H9 (cell line): ENCODE measurements at regions not wholly inside any gene's neighbourhood (a gene's known extent, or its start where the extent isn't known, plus 50 kb on each side); places are given as distances from the start of the nearest gene placed in this dataset.

Experiments used
- DNase-seq: peaks from one replicate; pipeline ENCODE4 v3.0.0-alpha.2; 2017
- H2AFZ ChIP-seq: one replicate; pipeline ENCODE4 v1.6.1; 2013; ENCODE audit warnings: mild to moderate bottlenecking, low read length, control low read depth, moderate library complexity
- H2AK5ac ChIP-seq: 2 replicates; pipeline ENCODE4 v1.6.1; 2013; ENCODE audit warnings: low read length, control low read depth, mixed read lengths; ENCODE audit not compliant: insufficient read length
- H2BK120ac ChIP-seq: one replicate; pipeline ENCODE4 v1.6.1; 2013; ENCODE audit warnings: low read depth, mild to moderate bottlenecking, low read length, control low read depth, inconsistent platforms; ENCODE audit not compliant: poor library complexity, severe bottlenecking
- H2BK12ac ChIP-seq: 2 replicates; pipeline ENCODE4 v1.6.1; 2013; ENCODE audit warnings: low read length, control low read depth, mixed read lengths, low read depth; ENCODE audit not compliant: insufficient read length
- H2BK15ac ChIP-seq: 2 replicates; pipeline ENCODE4 v1.6.1; 2013; ENCODE audit warnings: low read depth, low read length, control low read depth
- H2BK20ac ChIP-seq: one replicate; pipeline ENCODE4 v1.6.1; 2013; ENCODE audit warnings: low read depth, mild to moderate bottlenecking, low read length, control low read depth, inconsistent platforms; ENCODE audit not compliant: poor library complexity, severe bottlenecking
- H2BK5ac ChIP-seq: 2 replicates; pipeline ENCODE4 v1.6.1; 2013; ENCODE audit warnings: low read length, control low read depth, mixed read lengths; ENCODE audit not compliant: insufficient read length
- H3K14ac ChIP-seq: 2 replicates; pipeline ENCODE4 v1.6.1; 2013; ENCODE audit warnings: low read length, control low read depth; ENCODE audit not compliant: insufficient read depth
- H3K18ac ChIP-seq: 2 replicates; pipeline ENCODE4 v1.6.1; 2013; ENCODE audit warnings: low read depth, mild to moderate bottlenecking, mixed read lengths, low read length, control low read depth; ENCODE audit not compliant: insufficient read length
- H3K23ac ChIP-seq: 2 replicates; pipeline ENCODE4 v1.6.1; 2013; ENCODE audit warnings: low read length, control low read depth, mixed read lengths, low read depth; ENCODE audit not compliant: insufficient read length
- H3K23me2 ChIP-seq: 2 replicates; pipeline ENCODE4 v1.6.1; 2013; ENCODE audit warnings: low read depth, mild to moderate bottlenecking, mixed read lengths, low read length, control low read depth; ENCODE audit not compliant: insufficient read length, poor library complexity, severe bottlenecking
- H3K27ac ChIP-seq: 2 replicates; pipeline ENCODE4 v1.5.1; 2013; ENCODE audit warnings: low read length, control low read depth, mixed read lengths, low read depth; ENCODE audit not compliant: insufficient read length
- H3K27me3 ChIP-seq: 2 replicates; pipeline ENCODE4 v1.6.1; 2013; ENCODE audit warnings: low read length, control low read depth, inconsistent platforms; ENCODE audit not compliant: insufficient read depth
- H3K4ac ChIP-seq: 2 replicates; pipeline ENCODE4 v1.6.1; 2013; ENCODE audit warnings: low read depth, mild to moderate bottlenecking, control low read depth, inconsistent platforms, low read length, moderate library complexity
- H3K4me1 ChIP-seq: 2 replicates; pipeline ENCODE4 v1.6.1; 2013; ENCODE audit warnings: low read length, control low read depth, inconsistent platforms; ENCODE audit not compliant: insufficient read depth
- H3K4me2 ChIP-seq: 2 replicates; pipeline ENCODE4 v1.6.1; 2013; ENCODE audit warnings: low read length, control low read depth, mixed read lengths; ENCODE audit not compliant: insufficient read length, insufficient read depth
- H3K56ac ChIP-seq: 2 replicates; pipeline ENCODE4 v1.6.1; 2013; ENCODE audit warnings: low read depth, mild to moderate bottlenecking, mixed read lengths, low read length, control low read depth; ENCODE audit not compliant: insufficient read length
- H3K79me1 ChIP-seq: 2 replicates; pipeline ENCODE4 v1.6.1; 2013; ENCODE audit warnings: low read depth, mild to moderate bottlenecking, moderate library complexity, low read length, control low read depth, inconsistent platforms; ENCODE audit not compliant: insufficient read depth, poor library complexity, severe bottlenecking
- H3K79me2 ChIP-seq: 2 replicates; pipeline ENCODE4 v1.6.1; 2013; ENCODE audit warnings: low read length, control low read depth, inconsistent platforms; ENCODE audit not compliant: insufficient read depth
- H3K9ac ChIP-seq: 2 replicates; pipeline ENCODE4 v1.6.1; 2013; ENCODE audit warnings: low read length, control low read depth, mixed read lengths; ENCODE audit not compliant: insufficient read length; ENCODE audit errors: extremely low read depth
- H3K9me3 ChIP-seq: one replicate; pipeline ENCODE4 v1.6.1; 2013; ENCODE audit warnings: low read depth, low read length, inconsistent platforms; ENCODE audit not compliant: control insufficient read depth
- H3T11ph ChIP-seq: one replicate; pipeline ENCODE4 v1.6.1; 2013; ENCODE audit warnings: mild to moderate bottlenecking, low read length, control low read depth, inconsistent platforms
- H4K20me1 ChIP-seq: one replicate; pipeline ENCODE4 v1.6.1; 2013; ENCODE audit not compliant: control insufficient read depth, insufficient read length, insufficient read depth
- H4K5ac ChIP-seq: 2 replicates; pipeline ENCODE4 v1.6.1; 2013; ENCODE audit warnings: low read depth, mild to moderate bottlenecking, mixed read lengths, low read length, control low read depth; ENCODE audit not compliant: insufficient read length
- H4K8ac ChIP-seq: replicated peaks from 2 replicates; pipeline ENCODE4 v1.6.1; 2013; ENCODE audit warnings: low read length, control low read depth, mixed read lengths, low read depth; ENCODE audit not compliant: insufficient read length
- H4K91ac ChIP-seq: 2 replicates; pipeline ENCODE4 v1.6.1; 2013; ENCODE audit warnings: low read depth, mild to moderate bottlenecking, moderate library complexity, mixed read lengths, low read length, control low read depth; ENCODE audit not compliant: insufficient read length
- H3K27ac Mint-ChIP-seq, 3 experiments: 2 replicates in 2 of 3; 3 replicates in 1 of 3; pipeline ENCODE4 v1.8.0; 2020 to 2021; ENCODE audit warnings: mixed read lengths in 3 of 3, mild to moderate bottlenecking in 1 of 3, moderate library complexity in 1 of 3
- H3K27me3 Mint-ChIP-seq: 2 replicates; pipeline ENCODE4 v1.8.0; 2021; ENCODE audit warnings: low read depth, mild to moderate bottlenecking, moderate library complexity, mixed read lengths
- H3K36me3 Mint-ChIP-seq, 3 experiments: 2 replicates in 2 of 3; 3 replicates in 1 of 3; pipeline ENCODE4 v1.8.0; 2020 to 2021; ENCODE audit warnings: low read depth in 3 of 3, mixed read lengths in 3 of 3; ENCODE audit not compliant: insufficient read depth in 1 of 3
- H3K4me1 Mint-ChIP-seq, 2 experiments: 2 replicates each; pipeline ENCODE4 v1.8.0; 2020; ENCODE audit warnings: mixed read lengths in 2 of 2
- H3K4me3 Mint-ChIP-seq, 2 experiments: 2 replicates in 1 of 2; 3 replicates in 1 of 2; pipeline ENCODE4 v1.8.0; 2020 to 2021; ENCODE audit warnings: mild to moderate bottlenecking in 2 of 2, mixed read lengths in 2 of 2, moderate library complexity in 1 of 2
- H3K9me3 Mint-ChIP-seq, 2 experiments: 2 replicates in 1 of 2; 3 replicates in 1 of 2; pipeline ENCODE4 v1.8.0; 2020; ENCODE audit warnings: mild to moderate bottlenecking in 2 of 2, mixed read lengths in 2 of 2, moderate library complexity in 1 of 2
- CTCF ChIP-seq: fragments of 200-600 bp; sonication (generic); conservative IDR thresholded peaks from 3 replicates; pipeline ENCODE4 v1.8.0; 2021; ENCODE audit warnings: antibody characterized with exemption, mild to moderate bottlenecking
- WGBS: extraction: QIAGEN DNeasy Blood & Tissue Kit; methylation state at CpG from one replicate; pipeline ENCODE4 v1.1.7; 2013; ENCODE audit warnings: missing lambda C conversion rate, low lambda C conversion rate, mixed read lengths; ENCODE audit not compliant: insufficient read length; ENCODE audit errors: extremely low coverage; 5-methylcytosine and 5-hydroxymethylcytosine counted together

GRCh38 chr9:4381744-4382143, 81.9 kb upstream of the GLIS3 start:
- no peak overlapping the region for H4K91ac ChIP-seq
- Mint-ChIP-seq H3K4me3 (no peak overlapping the region), H3K9me3 (no peaks in the 10 kb centered on the region), H3K27ac (no peak overlapping the region), H3K27me3 (no peaks in the 10 kb centered on the region), H3K36me3 (no peaks in the 10 kb centered on the region), H3K4me1 (peaks cover 0 to 2% of the 10 kb centered on the region in 2 experiments; a peak in 1 of 4 replicates)
- DNase-seq: no peak
- no peak overlapping the region for H2AFZ ChIP-seq
- H3K27ac ChIP-seq: no peak overlapping the region
- no peak for TF ChIP-seq CTCF
- H3K18ac ChIP-seq: no peak overlapping the region
- no peak overlapping the region for H4K5ac ChIP-seq
- no peaks in the 10 kb centered on the region for H3K4me1 ChIP-seq
- H3K9me3 ChIP-seq: no peaks in the 10 kb centered on the region
- H3K23me2 ChIP-seq: no peaks in the 10 kb centered on the region
- no peak overlapping the region for H2BK12ac ChIP-seq
- no peak overlapping the region for H3K14ac ChIP-seq
- no peaks in the 10 kb centered on the region for H3K79me2 ChIP-seq
- no peaks in the 10 kb centered on the region for H3K79me1 ChIP-seq
- H3K9ac ChIP-seq: no peak overlapping the region
- H3K56ac ChIP-seq: no peak overlapping the region
- H4K20me1 ChIP-seq: no peaks in the 10 kb centered on the region
- no peak overlapping the region for H3K4ac ChIP-seq
- no peak overlapping the region for H4K8ac ChIP-seq
- H3K4me2 ChIP-seq: no peak overlapping the region
- no peak overlapping the region for H2BK15ac ChIP-seq
- no peaks in the 10 kb centered on the region for H3K27me3 ChIP-seq
- no peak overlapping the region for H2BK20ac ChIP-seq
- no peak overlapping the region for H3T11ph ChIP-seq
- no peak overlapping the region for H3K23ac ChIP-seq
- no peak overlapping the region for H2BK5ac ChIP-seq
- H2BK120ac ChIP-seq: no peak overlapping the region
- WGBS: no CpG with 5 or more reads among the region's 4 CpGs
- H2AK5ac ChIP-seq: no peak overlapping the region
